Right lobe of liver (tissue), 4 donors: ENCODE measurements at regions not wholly inside any gene's neighbourhood (a gene's known extent, or its start where the extent isn't known, plus 50 kb on each side); places are given as distances from the start of the nearest gene placed in this dataset.

Experiments used
- CTCF ChIP-seq, 4 donors: fragments of 200-600 bp in 3 of 4; fragments of 450-650 bp in 1 of 4; IDR thresholded peaks; one replicate each; pipeline versions ENCODE4 v1.5.1 to v1.8.0; 2016 to 2022; ENCODE audit warnings: antibody characterized with exemption in 4 of 4, mild to moderate bottlenecking in 2 of 4
- POLR2A ChIP-seq: fragments of 450-650 bp; IDR thresholded peaks from one replicate; pipeline ENCODE4 v1.6.1; 2017; ENCODE audit warnings: antibody characterized with exemption, mild to moderate bottlenecking
- donor health status: DM: no; HTN: no; CAD: no.
- donor health status: DM: no; HTN: no; CAD: no.
- donor health status: DM: no; HTN: yes; CAD: no.

- TF ChIP-seq CTCF (IDR thresholded peaks at IDR 0.05) (peak; percentile 64 to 84 (median 75)), POLR2A (no peak)
Observed at GRCh38 chrX:22748093-22748999, 251.4 kb upstream of the DDX53 start.
